NCI-H510A (cell line): ENCODE measurements at regions not wholly inside any gene's neighbourhood (a gene's known extent, or its start where the extent isn't known, plus 50 kb on each side); places are given as distances from the start of the nearest gene placed in this dataset.
"Not testable (repeated sequence)": the region's sequence is repeated elsewhere in the genome, so short reads cannot be mapped to it uniquely, and the experiment has no call there.

Source experiments
- DNase-seq: peaks from one replicate; lab custom pipeline; 2025; lab: John Stamatoyannopoulos, UW

DNA sequence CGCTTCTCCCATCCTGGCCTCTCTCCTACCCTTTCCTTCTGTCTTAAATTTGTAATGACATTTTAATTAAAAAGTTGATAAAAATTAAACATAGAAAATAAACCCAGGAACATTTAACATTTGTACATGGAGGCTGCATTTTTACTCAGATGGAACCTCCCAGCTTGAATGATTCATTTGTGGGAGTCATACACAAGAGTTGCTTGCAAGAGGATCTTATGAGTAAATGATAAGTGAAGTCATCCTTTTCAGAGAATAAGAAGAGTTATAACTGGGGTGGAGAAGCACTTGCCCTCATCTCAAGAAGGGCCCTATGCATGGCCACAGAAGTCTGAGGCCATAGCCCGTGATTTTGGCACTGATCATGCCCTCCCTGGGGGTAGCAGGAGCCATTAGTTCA lies 482.9 kb upstream of the BOD1L1 start:
- no peak for DNase-seq

GRCh38 chr4:14111730-14112181 lies 484.2 kb upstream of the BOD1L1 start:
- DNase-seq, result no peak

GRCh38 chr4:14115106-14115505 lies 487.6 kb upstream of the BOD1L1 start:
- DNase-seq, result no peak

GRCh38 chr4:14117575-14118238 lies 490.2 kb upstream of the BOD1L1 start:
- no peak for DNase-seq

DNA sequence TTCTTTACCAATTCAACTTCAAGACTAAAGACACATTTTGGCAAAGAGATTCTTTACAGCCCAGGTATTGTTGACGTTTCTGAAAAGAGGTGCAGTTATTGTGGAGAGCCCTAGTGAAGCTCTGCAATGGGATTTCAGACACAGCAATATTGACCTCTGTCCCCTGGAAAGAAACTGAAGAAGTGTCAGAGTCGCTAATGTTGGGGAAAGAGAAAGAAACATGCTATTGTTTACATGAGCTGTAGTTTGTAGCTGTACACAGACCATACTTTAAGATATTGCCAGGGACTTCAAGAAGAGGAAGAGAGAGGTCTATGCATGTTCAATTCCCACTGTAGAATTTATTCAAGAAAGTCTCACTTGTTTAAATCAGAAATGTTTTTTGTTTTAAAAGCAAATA lies 497.3 kb upstream of the BOD1L1 start:
- no peak for DNase-seq

DNA sequence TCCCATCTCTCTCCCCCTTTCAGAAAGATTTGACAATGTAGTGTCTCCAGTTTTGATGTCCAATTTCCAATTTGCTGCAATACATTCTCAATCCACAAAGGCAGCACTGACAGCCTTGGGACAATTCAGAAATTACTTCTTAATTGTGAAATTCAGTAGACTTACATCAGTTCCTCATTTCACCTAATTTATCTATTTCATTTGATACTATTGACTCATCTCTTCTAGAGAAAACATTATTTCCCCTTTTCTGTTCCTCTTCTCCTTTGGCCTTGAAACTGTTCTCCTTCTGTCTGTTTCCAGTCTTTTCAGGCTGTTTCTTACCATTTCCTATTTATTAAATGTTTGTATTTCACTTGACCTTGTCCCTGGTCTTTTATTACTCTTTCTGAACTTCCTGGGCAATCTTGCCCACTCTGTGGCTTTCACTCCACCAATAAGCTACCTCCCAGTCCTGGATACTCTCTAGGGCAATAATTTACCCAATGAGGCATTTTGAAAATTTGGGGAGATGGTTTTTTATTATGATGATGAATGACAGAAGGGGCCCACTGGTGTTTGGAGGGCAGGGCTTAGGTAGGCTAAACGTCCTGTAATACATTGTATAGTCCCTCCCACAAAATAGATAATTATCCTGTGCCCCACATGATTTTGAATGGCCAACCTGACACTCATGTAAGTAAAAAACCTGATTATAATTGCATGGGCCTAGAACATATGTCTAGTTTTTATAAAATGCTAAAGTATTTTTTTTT lies 498.0 kb upstream of the BOD1L1 start:
- DNase-seq, result no peak

- DNase-seq, result no peak
Measured at GRCh38 chr4:14130551-14130950, 503.0 kb upstream of the BOD1L1 start.

DNA sequence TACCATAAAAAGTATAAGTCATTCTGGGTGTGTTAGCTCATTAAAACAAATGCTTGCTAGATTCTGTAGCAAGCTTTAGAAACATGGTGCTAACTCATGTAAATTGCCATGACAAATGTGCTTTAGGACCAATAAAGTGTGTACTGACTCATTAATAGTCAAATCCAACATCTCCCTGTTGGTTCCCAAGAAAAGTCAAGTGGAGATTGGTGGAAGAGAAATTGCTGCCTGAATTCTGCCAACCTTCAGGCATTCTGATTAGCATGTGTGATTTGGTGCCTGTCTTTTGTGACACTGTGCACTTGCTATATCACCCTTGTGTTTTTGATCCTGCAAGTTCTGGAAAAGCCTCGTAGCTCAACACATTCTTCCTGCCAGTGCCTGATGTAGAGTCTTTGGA lies 503.8 kb upstream of the BOD1L1 start:
- no peak for DNase-seq

DNA sequence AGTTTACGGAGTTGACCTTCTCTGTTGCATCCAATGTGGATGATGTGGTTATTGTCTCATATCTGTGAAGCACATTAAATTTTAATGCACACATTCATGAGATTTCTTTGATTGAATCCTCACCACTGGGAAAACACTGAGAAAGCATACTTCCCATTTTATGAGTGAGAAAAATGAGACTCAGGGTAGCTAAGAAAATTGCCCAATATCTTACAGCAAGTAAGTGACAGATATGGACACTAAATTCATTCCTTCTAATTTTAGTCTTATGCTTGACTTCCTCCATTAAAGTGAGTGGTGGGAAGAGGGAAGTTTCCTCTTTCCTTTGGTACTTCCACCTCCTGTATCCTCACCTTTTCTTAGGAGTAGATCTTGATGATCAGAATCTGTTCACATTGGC lies 504.8 kb upstream of the BOD1L1 start:
- no peak for DNase-seq

DNA sequence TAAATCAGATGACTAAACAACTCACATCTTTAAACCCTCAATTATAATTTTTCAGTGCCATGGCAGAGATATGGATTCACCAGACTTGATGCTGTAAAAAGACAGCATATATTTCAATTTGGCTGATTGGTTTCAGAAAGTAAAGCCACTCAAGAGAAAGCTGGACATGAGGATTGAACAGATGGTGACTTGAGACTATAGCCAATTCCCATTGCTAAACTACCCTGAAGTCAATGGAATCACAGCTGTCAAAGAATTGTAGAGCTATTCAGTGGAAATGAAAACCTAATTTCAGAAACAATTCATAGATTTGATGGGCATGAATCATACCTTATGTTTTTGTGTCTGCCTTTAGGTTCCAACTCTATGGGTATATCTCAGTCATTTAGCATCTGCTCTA lies 510.6 kb upstream of the BOD1L1 start:
- no peak for DNase-seq

DNA sequence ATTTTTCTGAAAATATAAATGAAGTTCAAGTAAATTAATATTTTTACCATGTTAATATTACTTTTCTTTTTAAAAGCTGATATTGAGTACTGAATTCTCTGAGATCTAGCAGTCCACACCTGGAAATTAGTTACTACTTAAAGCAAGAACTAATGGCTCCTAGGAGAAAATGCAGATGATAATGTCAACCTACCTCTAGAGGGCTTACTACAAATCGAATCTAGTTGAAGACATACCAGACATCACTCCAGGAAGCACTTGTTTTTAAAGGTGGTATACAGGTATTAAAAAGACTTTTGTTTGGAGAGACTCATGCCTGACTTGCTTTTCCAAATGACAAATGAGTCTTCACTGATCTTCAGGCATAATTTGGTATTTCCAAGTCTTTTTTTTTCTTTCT lies 516.4 kb upstream of the BOD1L1 start:
- DNase-seq, result no peak

GRCh38 chr4:14149176-14150053 lies 521.9 kb upstream of the BOD1L1 start:
- DNase-seq, result no peak

DNA sequence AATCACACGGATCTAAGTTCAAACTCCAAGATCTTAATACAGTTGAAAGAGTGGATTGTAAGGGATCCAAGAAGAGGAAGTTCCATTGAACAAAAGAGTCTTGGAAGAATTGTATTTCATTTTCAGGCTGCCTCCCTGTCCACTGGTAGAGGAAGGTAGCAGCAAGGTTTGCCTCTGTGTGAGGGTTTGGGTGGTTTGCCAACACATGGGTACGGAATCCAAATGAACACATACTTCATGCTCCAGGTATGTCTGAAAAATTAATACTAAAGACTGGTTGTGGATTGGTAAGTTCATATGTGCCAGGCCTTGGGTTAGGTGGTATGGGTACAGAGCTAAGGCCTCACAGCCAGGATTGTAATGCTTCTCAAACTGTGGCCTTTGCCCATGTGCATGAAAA lies 523.6 kb upstream of the BOD1L1 start:
- DNase-seq, result no peak

DNA sequence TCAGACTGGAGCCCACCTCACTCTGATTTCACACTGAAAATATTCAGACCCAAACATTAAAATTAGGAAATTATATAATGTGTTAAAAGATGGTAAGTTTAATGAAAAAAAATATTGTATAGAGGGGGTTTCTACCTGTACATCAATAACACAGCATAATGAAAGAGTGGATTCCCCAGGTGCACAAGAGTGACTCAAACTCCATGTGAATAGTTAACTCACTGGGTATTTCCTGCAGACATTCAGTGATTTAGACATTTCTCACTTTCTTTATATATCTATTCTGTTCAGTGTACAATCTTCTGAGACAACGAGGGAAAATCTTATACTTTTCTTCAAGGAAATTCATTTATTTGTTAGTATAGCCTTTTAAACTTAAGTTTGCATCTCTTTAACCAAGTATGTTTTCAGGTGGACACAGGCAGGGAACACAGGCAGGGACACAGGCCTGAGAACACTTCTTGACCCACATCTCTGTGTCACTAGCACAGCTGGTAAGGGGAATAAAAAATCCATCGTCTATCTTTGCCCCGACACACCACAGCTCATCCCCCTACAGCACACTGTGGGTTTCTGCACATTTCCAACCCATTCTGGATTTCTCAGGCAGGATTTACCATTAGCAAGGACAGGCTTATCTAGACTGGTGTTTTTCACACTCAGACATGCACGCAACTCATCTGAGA lies 525.5 kb upstream of the BOD1L1 start:
- no peak for DNase-seq

DNA sequence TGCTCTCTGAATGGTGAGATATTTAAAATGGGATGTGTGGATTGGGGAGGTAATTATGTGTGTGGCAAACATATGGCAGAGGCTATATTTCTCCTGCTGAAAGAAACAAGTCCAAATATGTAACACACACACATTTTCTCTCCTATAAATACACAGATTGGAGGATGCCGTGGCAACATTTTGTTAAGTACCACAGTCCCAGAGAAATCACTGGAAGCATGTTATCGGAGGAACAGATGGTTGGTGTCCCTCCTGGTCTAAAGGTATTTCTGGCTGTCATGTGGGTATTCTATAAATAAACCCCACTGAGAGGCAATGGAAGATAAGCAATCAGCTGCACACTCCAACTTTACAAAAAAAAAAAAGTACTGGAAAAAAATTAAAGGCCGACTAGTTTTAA lies 528.3 kb upstream of the BOD1L1 start:
- no peak for DNase-seq

- DNase-seq, result no peak
Measured at GRCh38 chr4:14157262-14157661, 529.7 kb upstream of the BOD1L1 start.

DNA sequence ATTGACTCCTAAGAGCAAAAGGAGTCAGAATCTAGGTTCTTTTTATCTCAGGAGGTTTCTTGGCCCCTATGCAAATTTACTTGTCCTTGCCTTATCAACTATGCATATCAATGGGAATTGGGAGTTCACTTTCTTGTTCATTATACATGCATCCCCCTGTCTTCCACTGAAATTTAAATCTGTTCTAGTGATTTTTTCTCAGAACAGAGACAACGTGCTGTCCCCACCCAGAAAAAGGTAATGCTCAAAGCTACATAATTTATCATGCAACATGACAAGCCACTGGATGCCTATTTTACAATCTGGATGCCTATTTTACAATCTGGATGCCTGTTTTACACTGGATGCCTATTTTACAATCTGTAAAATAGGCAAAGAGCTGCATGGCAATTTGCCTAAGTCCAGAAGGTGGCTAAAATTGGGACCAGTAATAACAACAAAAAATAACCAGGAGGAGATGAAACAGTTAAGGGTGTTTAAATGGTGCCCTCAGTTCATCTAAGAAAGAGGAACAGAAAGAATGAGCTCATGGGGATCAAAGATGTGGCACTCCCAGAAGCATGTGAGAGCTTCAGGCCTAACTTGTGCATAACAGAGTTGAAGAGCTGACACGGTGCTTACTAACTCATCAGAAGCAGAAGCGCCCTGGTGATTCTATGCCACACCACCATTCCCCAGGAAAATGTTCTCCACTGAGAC lies 537.8 kb upstream of the BOD1L1 start:
- DNase-seq, result no peak

- no peak for DNase-seq
Measured at GRCh38 chr4:14167876-14168510, 540.5 kb upstream of the BOD1L1 start.

- no peak for DNase-seq
Measured at GRCh38 chr4:14168919-14169318, 541.4 kb upstream of the BOD1L1 start.

- DNase-seq, result no peak
Measured at GRCh38 chr4:14169460-14169859, 541.9 kb upstream of the BOD1L1 start.

DNA sequence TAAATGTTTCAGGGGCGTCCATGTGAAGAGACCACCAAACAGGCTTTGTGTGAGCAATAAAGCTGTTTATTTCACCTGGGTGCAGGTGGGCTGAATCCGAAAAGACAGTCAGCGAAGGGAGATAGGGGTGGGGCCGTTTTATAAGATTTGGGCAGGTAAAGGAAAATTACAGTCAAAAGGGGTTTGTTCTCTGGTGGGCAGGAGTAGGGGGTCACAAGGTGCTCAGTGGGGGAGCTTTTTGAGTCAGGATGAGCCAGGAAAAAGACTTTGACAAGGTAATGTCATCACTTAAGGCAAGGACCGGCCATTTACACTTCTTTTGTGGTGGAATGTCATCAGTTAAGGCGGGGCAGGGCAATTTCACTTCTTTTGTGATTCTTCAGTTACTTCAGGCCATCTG lies 542.4 kb upstream of the BOD1L1 start:
- not testable (repeated sequence) for DNase-seq
